ENCODE measurements at regions not wholly inside any gene's neighbourhood (a gene's known extent, or its start where the extent isn't known, plus 50 kb on each side); places are given as distances from the start of the nearest gene placed in this dataset.

GRCh38 chr20:51153867-51154707 lies 131.2 kb upstream of the KCNG1 start:
- POLR2A ChIA-PET, result interaction anchor here (0.6 kb wide), 2 partner anchors 8 to 73 kb away, joined by 3 to 4 read pairs; no protein-coding TSS in a partner anchor
- peaks cover 17 to 45% of the 10 kb centered on the region in 2 experiments for H3K27me3 ChIP-seq (ENCODE audit: control insufficient read depth in 2 of 2, insufficient read depth in 2 of 2, low read length in 2 of 2)
- WGBS (ENCODE audit: insufficient coverage, low coverage, missing lambda C conversion rate), result 2% methylated on average over 6 of the region's 6 CpGs

More at GRCh38 chr20:51153867-51154707, 131.2 kb upstream of the KCNG1 start:
- ATAC-seq, result no peak
- no peak for DNase-seq (ENCODE audit: extremely low read depth in 1 of 4, low spot score in 3 of 4)
- H3K9me3 ChIP-seq (replicated peaks; ENCODE audit: control insufficient read depth, insufficient read depth, low read depth, low read length), result no peaks in the 10 kb centered on the region
- peaks cover 6% of the 10 kb centered on the region; the same call in 1 of the 2 replicates for H4K20me1 ChIP-seq (replicated peaks; ENCODE audit: control insufficient read depth, insufficient read depth, low read length)
- in situ Hi-C loops (cut with MboI) (no loop called here), intact Hi-C loops (cut with micrococcal nuclease) (no loop called here)
- FAIRE-seq, result no peak
- H3K4me2 ChIP-seq (ENCODE audit: insufficient read depth, low read length), result no peak overlapping the region
- no peak overlapping the region for H2AFZ ChIP-seq (ENCODE audit: low read depth, low read length)
- H3K9me1 ChIP-seq (ENCODE audit: control insufficient read depth, insufficient read depth, low read length), result no peaks in the 10 kb centered on the region
- TF ChIP-seq HNRNPH1 (optimal IDR thresholded peaks at IDR 0.05; ENCODE audit: low read depth, low read length), result no peak
- no peak for TF ChIP-seq CBX8 (IDR thresholded peaks at IDR 0.05; ENCODE audit: borderline replicate concordance, extremely low read depth, low read depth, low read length, poor library complexity, severe bottlenecking)
- no peak for TF ChIP-seq ZNF584 (CRISPR knock-in tag; IDR thresholded peaks at IDR 0.05; ENCODE audit: low read depth)
- no peak for TF ChIP-seq JUND (IDR thresholded peaks at IDR 0.05; ENCODE audit: borderline replicate concordance, low read depth, low read length)
- no peak for TF ChIP-seq JUND (tag; IDR thresholded peaks at IDR 0.05; ENCODE audit: borderline replicate concordance, low read depth, low read length)
- no peak for TF ChIP-seq TFE3 (CRISPR knock-in tag; IDR thresholded peaks at IDR 0.05)
- TF ChIP-seq SIN3B (IDR thresholded peaks at IDR 0.05; ENCODE audit: low read depth), result no peak
- TF ChIP-seq TFAM (CRISPR knock-in tag; conservative IDR thresholded peaks at IDR 0.05), result no peak
- no peak for TF ChIP-seq NCOA4 (IDR thresholded peaks at IDR 0.05; ENCODE audit: partially characterized antibody)
- TF ChIP-seq ZNF174 (CRISPR knock-in tag; IDR thresholded peaks at IDR 0.05), result no peak
- TF ChIP-seq MAFG (tag; conservative IDR thresholded peaks at IDR 0.05), result no peak
- no peak for TF ChIP-seq NR2C1 (IDR thresholded peaks at IDR 0.05)
- TF ChIP-seq NR2C1 (tag; IDR thresholded peaks at IDR 0.05), result no peak
- TF ChIP-seq HMGXB4 (CRISPR knock-in tag; IDR thresholded peaks at IDR 0.05), result no peak
- TF ChIP-seq PML (IDR thresholded peaks at IDR 0.05; ENCODE audit: low read length), result no peak
- TF ChIP-seq KDM1A (IDR thresholded peaks at IDR 0.05), result no peak
- TF ChIP-seq ZC3H8 (IDR thresholded peaks at IDR 0.05), result no peak
- TF ChIP-seq ZNF184 (CRISPR knock-in tag; IDR thresholded peaks at IDR 0.05), result no peak
- CTCF ChIA-PET (ENCODE audit: low intra/inter-chr PET ratio), result no interaction called here
- no peak overlapping the region for H3K4me3 ChIP-seq
- no peak overlapping the region for H3K9ac ChIP-seq (ENCODE audit: insufficient read depth in 1 of 2, low read depth in 2 of 2, low read length in 2 of 2)
- no peaks in the 10 kb centered on the region for H3K36me3 ChIP-seq (ENCODE audit: control insufficient read depth, insufficient read depth, low read length)
- no TSS peak for BruUV-seq (replicated peaks)
- H3K27ac ChIP-seq (ENCODE audit: extremely low read depth, low read depth, low read length), result no peak overlapping the region
- no peaks in the 10 kb centered on the region for H3K79me2 ChIP-seq (ENCODE audit: control insufficient read depth, insufficient read depth, low read length)
- no peaks in the 10 kb centered on the region for H3K4me1 ChIP-seq (replicated peaks in 1 of 2; ENCODE audit: control insufficient read depth in 2 of 2, insufficient read depth in 2 of 2, low read length in 2 of 2)

Measured in K562 (cell line).